MCF 10A (cell line): ENCODE measurements at regions not wholly inside any gene's neighbourhood (a gene's known extent, or its start where the extent isn't known, plus 50 kb on each side); places are given as distances from the start of the nearest gene placed in this dataset.

Source experiments
- BruUV-seq: library from RNA; stranded (reverse); fragments of 400-500 nt; replicated peaks from 2 replicates; lab custom pipeline; 2021; lab: Mats Ljungman, UMichigan
- CTCF ChIA-PET: fragments of 300-600 bp; sonication (Branson Sonifier 250); formaldehyde crosslinking; extraction: SDS; loops from one replicate; lab custom pipeline; 2021; ENCODE audit warnings: antibody characterized with exemption, inconsistent platforms; lab: Yijun Ruan, JAX
- POLR2A ChIA-PET: fragments of 300-600, 350-650 bp; sonication (Branson Sonifier 250); formaldehyde crosslinking; extraction: SDS; loops from one replicate; lab custom pipeline; 2020; ENCODE audit warnings: antibody characterized with exemption, inconsistent platforms; lab: Yijun Ruan, JAX
- DNase-seq: peaks from one replicate; pipeline ENCODE4 v3.0.0-alpha.2; 2018; ENCODE audit not compliant: unreplicated experiment
- H3K27ac Mint-ChIP-seq: one replicate; pipeline ENCODE4 v1.8.0; 2022; ENCODE audit warnings: mild to moderate bottlenecking, low read depth, mixed read lengths; ENCODE audit not compliant: unreplicated experiment
- H3K27me3 Mint-ChIP-seq: one replicate; pipeline ENCODE4 v1.8.0; 2022; ENCODE audit warnings: mixed read lengths; ENCODE audit not compliant: insufficient read depth, unreplicated experiment
- H3K36me3 Mint-ChIP-seq: one replicate; pipeline ENCODE4 v1.8.0; 2022; ENCODE audit warnings: mild to moderate bottlenecking, moderate library complexity, mixed read lengths; ENCODE audit not compliant: insufficient read depth, unreplicated experiment
- H3K4me1 Mint-ChIP-seq: one replicate; pipeline ENCODE4 v1.8.0; 2022; ENCODE audit warnings: mixed read lengths; ENCODE audit not compliant: insufficient read depth, unreplicated experiment
- H3K4me3 Mint-ChIP-seq: one replicate; pipeline ENCODE4 v1.8.0; 2022; ENCODE audit warnings: mild to moderate bottlenecking, moderate library complexity, mixed read lengths; ENCODE audit not compliant: unreplicated experiment
- H3K9me3 Mint-ChIP-seq: one replicate; pipeline ENCODE4 v1.8.0; 2022; ENCODE audit warnings: mixed read lengths; ENCODE audit not compliant: unreplicated experiment
- CTCF ChIP-seq: fragments of 200-600 bp; IDR thresholded peaks from one replicate; pipeline ENCODE4 v1.8.0; 2022; ENCODE audit warnings: antibody characterized with exemption, mild to moderate bottlenecking; ENCODE audit not compliant: unreplicated experiment
- intact Hi-C: fragments of 100-400 bp; cut with micrococcal nuclease; formaldehyde crosslinking; loops from 2 replicates; pipeline ENCODE4 v1.14.1; 2022

- DNase-seq, result no peak
- no peak overlapping the region for H3K27ac Mint-ChIP-seq
- TF ChIP-seq CTCF, result no peak
- ChIA-PET CTCF (no interaction called here), POLR2A (no interaction called here)
- no peaks in the 10 kb centered on the region for H3K27me3 Mint-ChIP-seq
- intact Hi-C loops, result no loop called here
- H3K4me3 Mint-ChIP-seq, result no peak overlapping the region
- H3K4me1 Mint-ChIP-seq, result peaks cover 33% of the 10 kb centered on the region
- no peaks in the 10 kb centered on the region for H3K9me3 Mint-ChIP-seq
- no peaks in the 10 kb centered on the region for H3K36me3 Mint-ChIP-seq
- BruUV-seq, result no TSS peak
Measured at GRCh38 chr13:40498461-40498860, 168.0 kb downstream of the FOXO1 start.

- Mint-ChIP-seq H3K27me3 (no peaks in the 10 kb centered on the region), H3K4me3 (no peak overlapping the region), H3K9me3 (no peaks in the 10 kb centered on the region), H3K36me3 (no peaks in the 10 kb centered on the region), H3K4me1 (peaks cover 14% of the 10 kb centered on the region), H3K27ac (no peak overlapping the region)
- no peak for TF ChIP-seq CTCF
- peak; percentile 23 for DNase-seq
- no TSS peak for BruUV-seq
- intact Hi-C loops, result no loop called here
- POLR2A ChIA-PET, result interaction anchor here (0.6 to 0.7 kb wide), 2 partner anchors 753 to 941 kb away, joined by 3 read pairs; no protein-coding TSS in a partner anchor
- CTCF ChIA-PET, result interaction anchor here (0.7 kb wide), 1 partner anchor 357 kb away, joined by 3 read pairs; no protein-coding TSS in a partner anchor
Measured at GRCh38 chr13:40502236-40502635, 164.2 kb downstream of the FOXO1 start.

- Mint-ChIP-seq H3K4me1 (peaks cover 11% of the 10 kb centered on the region), H3K36me3 (no peaks in the 10 kb centered on the region), H3K9me3 (no peaks in the 10 kb centered on the region), H3K27ac (no peak overlapping the region), H3K27me3 (no peaks in the 10 kb centered on the region), H3K4me3 (no peak overlapping the region)
- DNase-seq, result no peak
- ChIA-PET POLR2A (no interaction called here), CTCF (interaction anchor here (0.6 kb wide), 1 partner anchor 13 kb away, joined by 4 read pairs; no protein-coding TSS in a partner anchor)
- no TSS peak for BruUV-seq
- no peak for TF ChIP-seq CTCF
- intact Hi-C loops, result no loop called here
Measured at GRCh38 chr13:40503011-40503410, 163.4 kb downstream of the FOXO1 start.

GRCh38 chr13:40503966-40504591, 162.4 kb downstream of the FOXO1 start:
- Mint-ChIP-seq H3K27ac (peak overlapping the region; percentile 18), H3K9me3 (no peaks in the 10 kb centered on the region), H3K36me3 (no peaks in the 10 kb centered on the region), H3K4me3 (no peak overlapping the region), H3K27me3 (no peaks in the 10 kb centered on the region), H3K4me1 (peaks cover 6% of the 10 kb centered on the region)
- ChIA-PET POLR2A (interaction anchor here (0.6 kb wide), 1 partner anchor 55 kb away, joined by 3 read pairs; no protein-coding TSS in a partner anchor), CTCF (interaction anchor here (0.6 to 0.7 kb wide), 2 partner anchors 9 to 38 kb away, joined by 3 read pairs; no protein-coding TSS in a partner anchor)
- TF ChIP-seq CTCF, result no peak
- intact Hi-C loops, result no loop called here
- peak; percentile 54 for DNase-seq
- no TSS peak for BruUV-seq
